Endothelial cell of umbilical vein (primary cell): ENCODE measurements at regions not wholly inside any gene's neighbourhood (a gene's known extent, or its start where the extent isn't known, plus 50 kb on each side); places are given as distances from the start of the nearest gene placed in this dataset.

Experiments used
- BruUV-seq: library from RNA; stranded (reverse); fragments of 400-500 nt; replicated peaks from 2 replicates; lab custom pipeline; 2021; lab: Mats Ljungman, UMichigan
- CTCF ChIA-PET: fragments of 300-600, 350-600 bp; sonication (Branson Sonifier 250); formaldehyde crosslinking; loops from one replicate; lab custom pipeline; 2021; ENCODE audit warnings: antibody characterized with exemption, inconsistent platforms; lab: Charles Lee
- POLR2A ChIA-PET: fragments of 300-600, 350-600 bp; sonication (Branson Sonifier 250); formaldehyde crosslinking; loops from one replicate; lab custom pipeline; 2021; ENCODE audit warnings: antibody characterized with exemption, inconsistent platforms; lab: Charles Lee
- DNase-seq: peaks from one replicate; pipeline ENCODE4 v3.0.0-alpha.2; 2011; ENCODE audit warnings: low read depth, low spot score
- FAIRE-seq: peaks from 2 replicates; lab custom pipeline; 2011; peaks lifted over from hg19 to GRCh38; lab: Jason Lieb, UNC
- H2AFZ ChIP-seq: 2 replicates; pipeline ENCODE4 v1.6.0; 2012; ENCODE audit warnings: low read depth, low read length, control low read depth, inconsistent platforms
- H3K27ac ChIP-seq: 2 replicates; pipeline ENCODE4 v1.5.1; 2011; ENCODE audit warnings: low read depth, mild to moderate bottlenecking, control low read depth, low read length, moderate library complexity; ENCODE audit not compliant: insufficient read depth
- H3K27me3 ChIP-seq, 2 experiments: 2 replicates each; pipeline versions ENCODE4 v1.6.0 to v1.6.1; 2011; ENCODE audit warnings: low read length in 2 of 2, mixed read lengths in 1 of 2; ENCODE audit not compliant: control insufficient read depth in 2 of 2, insufficient read depth in 2 of 2
- H3K36me3 ChIP-seq, 2 experiments: 2 replicates in 1 of 2; 3 replicates in 1 of 2; pipeline ENCODE4 v1.5.1; 2011; ENCODE audit warnings: low read length in 2 of 2, mild to moderate bottlenecking in 1 of 2, moderate library complexity in 1 of 2; ENCODE audit not compliant: control insufficient read depth in 2 of 2, insufficient read depth in 2 of 2; ENCODE audit errors: extremely low read depth in 1 of 2
- H3K4me1 ChIP-seq: 3 replicates; pipeline ENCODE4 v1.5.1; 2011; ENCODE audit warnings: mild to moderate bottlenecking, low read length; ENCODE audit not compliant: control insufficient read depth, insufficient read depth; ENCODE audit errors: extremely low read depth
- H3K4me2 ChIP-seq: 2 replicates; pipeline ENCODE4 v1.6.1; 2011; ENCODE audit warnings: low read length, control low read depth, mixed read lengths; ENCODE audit not compliant: insufficient read depth
- H3K4me3 ChIP-seq, 3 experiments: fragments of 200-600 bp in 1 of 3; sonication (generic), shearing (Covaris generic) in 1 of 3; replicated peaks in 1 of 3; 2 replicates each; pipeline ENCODE4 v1.5.1; 2011 to 2016; ENCODE audit warnings: control low read depth in 3 of 3, low read length in 3 of 3, mild to moderate bottlenecking in 2 of 3, inconsistent platforms in 1 of 3, low read depth in 1 of 3, moderate library complexity in 1 of 3; ENCODE audit not compliant: insufficient read depth in 1 of 3
- H3K79me2 ChIP-seq: 2 replicates; pipeline ENCODE4 v1.6.0; 2012; ENCODE audit warnings: low read length, inconsistent platforms; ENCODE audit not compliant: control insufficient read depth, insufficient read depth
- H3K9ac ChIP-seq: replicated peaks from 2 replicates; pipeline ENCODE3; 2011; ENCODE audit warnings: low read length, control low read depth; ENCODE audit not compliant: insufficient read depth; ENCODE audit errors: extremely low read depth
- H3K9me1 ChIP-seq: replicated peaks from 3 replicates; pipeline ENCODE4 v1.6.0; 2011; ENCODE audit warnings: mild to moderate bottlenecking, low read length; ENCODE audit not compliant: control insufficient read depth, insufficient read depth; ENCODE audit errors: extremely low read depth
- H3K9me3 ChIP-seq: replicated peaks from 2 replicates; pipeline ENCODE4 v1.5.1; 2012; ENCODE audit warnings: low read length, inconsistent platforms; ENCODE audit not compliant: control insufficient read depth, insufficient read depth
- H4K20me1 ChIP-seq: replicated peaks from 2 replicates; pipeline ENCODE3; 2011; ENCODE audit warnings: mild to moderate bottlenecking, low read length; ENCODE audit not compliant: control insufficient read depth, insufficient read depth; ENCODE audit errors: extremely low read depth
- CTCF ChIP-seq, 2 donors: IDR thresholded peaks; 1 replicate in 1 of 2; 2 replicates in 1 of 2; pipeline ENCODE4 v1.5.1; 2011; ENCODE audit warnings: low read length in 2 of 2, mild to moderate bottlenecking in 2 of 2, moderate library complexity in 2 of 2, control low read depth in 1 of 2, inconsistent platforms in 1 of 2, low read depth in 1 of 2; ENCODE audit not compliant: insufficient read depth in 1 of 2; ENCODE audit errors: extremely low read depth in 1 of 2
- FOS ChIP-seq: IDR thresholded peaks from 2 replicates; pipeline ENCODE4 v1.6.1; 2011; ENCODE audit warnings: mild to moderate bottlenecking, low read length, moderate library complexity, borderline replicate concordance; ENCODE audit not compliant: insufficient read depth
- MYC ChIP-seq: IDR thresholded peaks from one replicate; pipeline ENCODE4 v1.6.1; 2011; ENCODE audit warnings: mild to moderate bottlenecking, low read depth, low read length
- POLR2AphosphoS5 ChIP-seq: IDR thresholded peaks from 2 replicates; pipeline ENCODE4 v1.6.1; 2012; ENCODE audit warnings: low read depth, mild to moderate bottlenecking, control low read depth, low read length, moderate library complexity; ENCODE audit not compliant: insufficient read depth
- dilution Hi-C: fragments of 300-500 bp; cut with MboI; formaldehyde crosslinking; loops from one replicate; pipeline ENCODE4 v1.15.0; 2019; ENCODE audit warnings: low sequenced_read_pairs; ENCODE audit not compliant: extremely low pct_ligation_motif_present
- intact Hi-C: fragments of 100-400 bp; cut with micrococcal nuclease; formaldehyde crosslinking; loops from one replicate; pipeline ENCODE4 v1.10.0; 2022

GRCh38 chr16:86653285-86654006, 75.1 kb downstream of the FOXL1 start:
- Histone ChIP-seq H3K9ac (no peak overlapping the region), H3K4me3 (no peak overlapping the region), H3K27me3 (no peaks in the 10 kb centered on the region), H3K79me2 (no peaks in the 10 kb centered on the region), H4K20me1 (no peaks in the 10 kb centered on the region), H3K36me3 (no peaks in the 10 kb centered on the region), H3K4me2 (no peak overlapping the region), H3K27ac (no peak overlapping the region), H3K9me1 (no peaks in the 10 kb centered on the region), H3K9me3 (no peaks in the 10 kb centered on the region), H2AFZ (no peak overlapping the region), H3K4me1 (no peaks in the 10 kb centered on the region)
- FAIRE-seq (no peak), DNase-seq (no peak)
- ChIA-PET CTCF (interaction anchor here (1.0 to 1.2 kb wide), 3 partner anchors 22 to 77 kb away, joined by 3 to 4 read pairs (median 3); no protein-coding TSS in a partner anchor), POLR2A (no interaction called here)
- intact Hi-C loops (no loop called here), dilution Hi-C loops (no loop called here)
- BruUV-seq: no TSS peak
- no peak for TF ChIP-seq POLR2AphosphoS5

DNA sequence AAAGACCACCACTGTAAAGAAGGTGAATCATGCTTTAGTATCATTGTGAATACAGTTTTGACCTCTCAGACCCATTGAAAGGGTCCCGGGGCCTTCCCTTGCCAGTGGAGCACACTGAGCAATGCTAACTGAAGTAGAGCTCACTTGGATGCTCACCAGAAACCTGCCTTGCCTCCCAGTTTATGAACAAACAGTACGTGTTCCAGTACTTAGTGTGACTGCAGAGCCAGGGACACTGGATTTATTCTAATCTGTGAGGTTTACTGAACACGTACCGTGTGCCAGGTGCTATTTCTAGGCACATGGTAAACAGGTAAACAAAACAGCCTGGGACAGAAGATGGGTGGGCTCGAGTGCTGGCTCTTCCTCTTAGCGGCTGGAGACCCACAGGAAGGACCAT, 79.6 kb downstream of the FOXL1 start:
- Histone ChIP-seq H4K20me1 (no peaks in the 10 kb centered on the region), H3K36me3 (no peaks in the 10 kb centered on the region), H3K4me2 (no peak overlapping the region), H3K9ac (no peak overlapping the region), H3K79me2 (no peaks in the 10 kb centered on the region), H3K27me3 (no peaks in the 10 kb centered on the region), H3K27ac (no peak overlapping the region), H3K9me1 (no peaks in the 10 kb centered on the region), H3K4me1 (peaks cover 25% of the 10 kb centered on the region), H3K9me3 (peaks cover 2% of the 10 kb centered on the region), H2AFZ (no peak overlapping the region), H3K4me3 (no peak overlapping the region)
- dilution Hi-C loops: no loop called here
- ChIA-PET POLR2A (no interaction called here), CTCF (no interaction called here)
- BruUV-seq: no TSS peak
- intact Hi-C loops: no loop called here
- no peak for FAIRE-seq
- no peak for DNase-seq
- no peak for TF ChIP-seq MYC
- no peak for TF ChIP-seq FOS
- no peak for TF ChIP-seq POLR2AphosphoS5
- TF ChIP-seq CTCF (IDR thresholded peaks at IDR 0.05; ENCODE audit: extremely low read depth in 1 of 2, insufficient read depth in 1 of 2, low read depth in 1 of 2, low read length in 2 of 2): no peak
